ENCODE measurements at regions not wholly inside any gene's neighbourhood (a gene's known extent, or its start where the extent isn't known, plus 50 kb on each side); places are given as distances from the start of the nearest gene placed in this dataset.

DNA sequence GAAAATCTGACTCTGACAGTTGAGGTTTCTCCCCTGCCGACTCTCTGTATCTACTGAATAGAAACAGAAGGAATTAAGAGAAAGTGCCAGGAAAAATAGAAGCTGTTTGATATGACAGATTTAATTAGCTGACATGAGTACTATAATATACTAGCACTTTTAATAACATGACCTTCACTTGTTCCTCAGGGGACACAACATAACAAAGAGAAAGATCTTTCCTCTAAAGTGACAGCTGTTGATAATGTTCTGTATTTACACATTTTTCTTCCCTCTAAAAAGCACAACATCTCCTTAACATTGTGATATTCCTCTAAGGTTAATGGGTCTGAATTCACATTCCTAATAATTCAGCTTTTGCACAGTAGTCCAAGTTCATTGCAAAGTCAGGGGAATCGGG, 1136.0 kb downstream of the PCDH17 start:
- Mint-ChIP-seq H3K36me3 (ENCODE audit: low read depth) (no peaks in the 10 kb centered on the region), H3K4me1 (no peaks in the 10 kb centered on the region), H3K4me3 (no peak overlapping the region), H3K27me3 (ENCODE audit: low read depth) (no peaks in the 10 kb centered on the region), H3K9me3 (no peaks in the 10 kb centered on the region), H3K27ac (ENCODE audit: unreplicated experiment) (no peak overlapping the region)
- TF ChIP-seq, protein P1, sequence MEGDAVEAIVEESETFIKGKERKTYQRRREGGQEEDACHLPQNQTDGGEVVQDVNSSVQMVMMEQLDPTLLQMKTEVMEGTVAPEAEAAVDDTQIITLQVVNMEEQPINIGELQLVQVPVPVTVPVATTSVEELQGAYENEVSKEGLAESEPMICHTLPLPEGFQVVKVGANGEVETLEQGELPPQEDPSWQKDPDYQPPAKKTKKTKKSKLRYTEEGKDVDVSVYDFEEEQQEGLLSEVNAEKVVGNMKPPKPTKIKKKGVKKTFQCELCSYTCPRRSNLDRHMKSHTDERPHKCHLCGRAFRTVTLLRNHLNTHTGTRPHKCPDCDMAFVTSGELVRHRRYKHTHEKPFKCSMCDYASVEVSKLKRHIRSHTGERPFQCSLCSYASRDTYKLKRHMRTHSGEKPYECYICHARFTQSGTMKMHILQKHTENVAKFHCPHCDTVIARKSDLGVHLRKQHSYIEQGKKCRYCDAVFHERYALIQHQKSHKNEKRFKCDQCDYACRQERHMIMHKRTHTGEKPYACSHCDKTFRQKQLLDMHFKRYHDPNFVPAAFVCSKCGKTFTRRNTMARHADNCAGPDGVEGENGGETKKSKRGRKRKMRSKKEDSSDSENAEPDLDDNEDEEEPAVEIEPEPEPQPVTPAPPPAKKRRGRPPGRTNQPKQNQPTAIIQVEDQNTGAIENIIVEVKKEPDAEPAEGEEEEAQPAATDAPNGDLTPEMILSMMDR (conservative IDR thresholded peaks at IDR 0.05), result no peak
- no peak for DNase-seq (ENCODE audit: low read depth, low spot score)

DNA sequence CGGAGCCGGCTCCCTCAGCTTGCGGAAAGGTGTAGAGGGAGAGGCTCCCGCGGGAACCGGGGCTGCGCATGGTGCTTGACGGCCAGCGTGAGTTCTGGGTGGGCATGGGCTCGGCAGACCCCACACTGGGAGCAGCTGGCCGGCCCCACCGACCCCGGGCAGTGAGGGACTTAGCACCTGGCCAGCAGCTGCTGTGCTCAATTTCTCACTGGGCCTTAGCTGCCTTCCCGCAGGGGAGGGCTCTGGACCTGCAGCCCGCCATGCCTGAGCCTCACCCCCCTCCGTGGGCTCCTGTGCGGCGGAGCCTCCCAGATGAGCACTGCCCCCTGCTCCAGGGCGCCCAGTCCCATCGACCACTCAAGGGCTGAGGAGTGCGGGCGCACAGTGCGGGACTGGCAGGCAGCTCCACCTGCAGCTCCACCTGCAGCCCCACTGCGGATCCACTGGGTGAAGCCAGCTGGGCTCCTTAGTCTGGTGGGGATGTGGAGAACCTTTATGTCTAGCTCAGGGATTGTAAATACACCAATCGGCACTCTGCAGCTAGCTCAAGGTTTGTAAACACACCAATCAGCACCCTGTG, 1141.8 kb downstream of the PCDH17 start:
- DNase-seq (ENCODE audit: low read depth, low spot score), result no peak
- Mint-ChIP-seq H3K4me3 (no peak overlapping the region), H3K27ac (ENCODE audit: unreplicated experiment) (no peak overlapping the region), H3K4me1 (no peaks in the 10 kb centered on the region), H3K36me3 (ENCODE audit: low read depth) (no peaks in the 10 kb centered on the region), H3K27me3 (ENCODE audit: low read depth) (no peaks in the 10 kb centered on the region), H3K9me3 (no peaks in the 10 kb centered on the region)
- TF ChIP-seq, protein P1 (conservative IDR thresholded peaks at IDR 0.05), result no peak

DNA sequence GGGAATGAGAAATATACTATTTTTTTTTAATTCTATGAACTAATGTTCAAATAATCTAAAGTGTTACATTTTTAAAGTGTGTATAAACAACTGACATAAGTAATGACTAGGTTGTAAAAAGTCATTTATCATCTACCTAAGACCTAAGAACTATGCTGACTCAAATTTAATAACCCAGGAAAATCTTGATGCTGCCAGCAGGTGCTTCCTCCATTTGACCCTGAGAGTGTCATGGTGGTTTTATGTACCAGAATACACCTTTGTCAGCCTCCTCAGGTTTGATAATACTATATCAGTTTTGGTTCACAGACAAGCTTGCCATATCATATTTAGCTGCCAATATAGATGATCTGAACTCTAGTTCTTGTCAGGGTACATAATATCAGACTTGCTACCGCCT, 1151.2 kb downstream of the PCDH17 start:
- Mint-ChIP-seq H3K27me3 (ENCODE audit: low read depth) (no peaks in the 10 kb centered on the region), H3K36me3 (ENCODE audit: low read depth) (peaks cover 3% of the 10 kb centered on the region), H3K4me1 (no peaks in the 10 kb centered on the region), H3K27ac (ENCODE audit: unreplicated experiment) (no peak overlapping the region), H3K9me3 (no peaks in the 10 kb centered on the region), H3K4me3 (no peak overlapping the region)
- TF ChIP-seq, protein P1 (conservative IDR thresholded peaks at IDR 0.05), result no peak
- no peak for DNase-seq (ENCODE audit: low read depth, low spot score)

DNA sequence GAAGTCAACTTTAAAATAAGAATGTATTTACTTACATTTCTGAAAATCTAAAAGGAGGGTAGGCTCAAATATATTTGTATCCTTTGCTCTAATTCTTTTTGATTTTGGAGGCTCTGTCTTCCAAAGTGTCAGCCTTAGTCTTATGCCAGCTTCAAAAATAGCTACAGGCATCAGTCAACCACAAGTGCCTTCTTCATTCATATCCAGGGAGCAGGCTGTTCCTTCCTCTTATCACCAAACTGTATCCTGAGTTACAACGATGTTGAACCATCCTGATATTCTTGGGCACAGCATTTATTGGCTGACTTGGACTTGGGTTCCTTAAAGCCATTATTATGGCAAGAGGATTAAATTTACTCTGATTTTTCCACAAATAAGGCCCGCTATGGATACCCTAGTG, 1161.3 kb downstream of the PCDH17 start:
- DNase-seq (ENCODE audit: low read depth, low spot score), result no peak
- Mint-ChIP-seq H3K4me3 (no peak overlapping the region), H3K27ac (ENCODE audit: unreplicated experiment) (no peak overlapping the region), H3K27me3 (ENCODE audit: low read depth) (no peaks in the 10 kb centered on the region), H3K9me3 (no peaks in the 10 kb centered on the region), H3K36me3 (ENCODE audit: low read depth) (no peaks in the 10 kb centered on the region), H3K4me1 (no peaks in the 10 kb centered on the region)
- TF ChIP-seq, protein P1 (conservative IDR thresholded peaks at IDR 0.05), result no peak

DNA sequence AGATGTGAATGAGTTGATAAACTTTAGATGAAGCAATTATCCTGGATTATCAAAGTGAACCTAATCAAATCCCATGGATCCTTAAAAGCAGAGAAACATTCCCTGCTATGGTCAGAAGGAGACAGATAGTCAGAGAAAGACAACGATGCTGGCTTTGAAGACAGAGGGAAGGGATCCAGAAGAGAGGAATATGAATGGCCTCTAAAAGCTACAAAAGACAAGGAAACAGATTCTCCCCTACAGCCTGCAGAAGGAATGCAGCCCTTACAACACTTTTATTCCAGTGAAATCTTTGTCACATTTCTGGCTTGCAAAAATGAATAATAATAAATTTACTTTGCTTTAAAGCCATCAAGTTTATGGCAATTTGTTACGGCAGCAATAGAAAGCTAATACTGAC, 1164.2 kb downstream of the PCDH17 start:
- Mint-ChIP-seq H3K27me3 (ENCODE audit: low read depth) (no peaks in the 10 kb centered on the region), H3K4me3 (no peak overlapping the region), H3K27ac (ENCODE audit: unreplicated experiment) (no peak overlapping the region), H3K36me3 (ENCODE audit: low read depth) (no peaks in the 10 kb centered on the region), H3K9me3 (no peaks in the 10 kb centered on the region), H3K4me1 (no peaks in the 10 kb centered on the region)
- no peak for DNase-seq (ENCODE audit: low read depth, low spot score)
- TF ChIP-seq, protein P1 (conservative IDR thresholded peaks at IDR 0.05), result no peak
